ENCODE measurements at regions not wholly inside any gene's neighbourhood (a gene's known extent, or its start where the extent isn't known, plus 50 kb on each side); places are given as distances from the start of the nearest gene placed in this dataset.

DNA sequence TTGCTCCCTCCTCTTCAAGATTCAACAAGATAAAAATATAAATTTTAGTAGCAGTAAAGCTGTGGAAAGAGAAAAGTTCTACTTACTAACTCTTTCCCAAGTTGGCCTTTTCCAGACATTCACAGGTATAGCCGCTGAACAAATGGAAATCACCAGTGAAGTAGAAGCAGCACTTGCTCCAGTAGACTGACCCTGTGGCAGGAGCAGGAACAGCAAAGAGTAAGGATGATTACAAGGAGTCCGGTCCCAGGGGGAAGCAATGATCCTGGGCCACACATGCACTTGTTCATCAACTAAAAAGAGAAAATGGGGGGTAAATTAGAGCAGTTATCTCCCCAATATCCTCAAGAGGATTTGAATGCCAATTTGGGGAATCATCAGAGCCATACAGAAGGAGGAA is 184.9 kb downstream of the NAF1 start:
- TF ChIP-seq SP2 (IDR thresholded peaks at IDR 0.05; ENCODE audit: low read length) = no peak
- no peak for TF ChIP-seq TEAD4 (IDR thresholded peaks at IDR 0.05; ENCODE audit: low read depth, low read length)
- no peak for TF ChIP-seq ZNF274 (IDR thresholded peaks at IDR 0.05; ENCODE audit: borderline replicate concordance, extremely low read depth, low read length)
- no peak for TF ChIP-seq BRCA1 (IDR thresholded peaks at IDR 0.05; ENCODE audit: low read depth, low read length)
- no peak for TF ChIP-seq NRF1 (IDR thresholded peaks at IDR 0.05; ENCODE audit: low read depth, low read length)
- TF ChIP-seq, protein P1, sequence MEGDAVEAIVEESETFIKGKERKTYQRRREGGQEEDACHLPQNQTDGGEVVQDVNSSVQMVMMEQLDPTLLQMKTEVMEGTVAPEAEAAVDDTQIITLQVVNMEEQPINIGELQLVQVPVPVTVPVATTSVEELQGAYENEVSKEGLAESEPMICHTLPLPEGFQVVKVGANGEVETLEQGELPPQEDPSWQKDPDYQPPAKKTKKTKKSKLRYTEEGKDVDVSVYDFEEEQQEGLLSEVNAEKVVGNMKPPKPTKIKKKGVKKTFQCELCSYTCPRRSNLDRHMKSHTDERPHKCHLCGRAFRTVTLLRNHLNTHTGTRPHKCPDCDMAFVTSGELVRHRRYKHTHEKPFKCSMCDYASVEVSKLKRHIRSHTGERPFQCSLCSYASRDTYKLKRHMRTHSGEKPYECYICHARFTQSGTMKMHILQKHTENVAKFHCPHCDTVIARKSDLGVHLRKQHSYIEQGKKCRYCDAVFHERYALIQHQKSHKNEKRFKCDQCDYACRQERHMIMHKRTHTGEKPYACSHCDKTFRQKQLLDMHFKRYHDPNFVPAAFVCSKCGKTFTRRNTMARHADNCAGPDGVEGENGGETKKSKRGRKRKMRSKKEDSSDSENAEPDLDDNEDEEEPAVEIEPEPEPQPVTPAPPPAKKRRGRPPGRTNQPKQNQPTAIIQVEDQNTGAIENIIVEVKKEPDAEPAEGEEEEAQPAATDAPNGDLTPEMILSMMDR (IDR thresholded peaks at IDR 0.05; ENCODE audit: control extremely low read depth in 1 of 3, insufficient read depth in 1 of 3, low read depth in 1 of 3, low read length in 3 of 3) = no peak
- TF ChIP-seq USF2 (IDR thresholded peaks at IDR 0.05; ENCODE audit: low read length) = no peak
- TF ChIP-seq, protein P2, sequence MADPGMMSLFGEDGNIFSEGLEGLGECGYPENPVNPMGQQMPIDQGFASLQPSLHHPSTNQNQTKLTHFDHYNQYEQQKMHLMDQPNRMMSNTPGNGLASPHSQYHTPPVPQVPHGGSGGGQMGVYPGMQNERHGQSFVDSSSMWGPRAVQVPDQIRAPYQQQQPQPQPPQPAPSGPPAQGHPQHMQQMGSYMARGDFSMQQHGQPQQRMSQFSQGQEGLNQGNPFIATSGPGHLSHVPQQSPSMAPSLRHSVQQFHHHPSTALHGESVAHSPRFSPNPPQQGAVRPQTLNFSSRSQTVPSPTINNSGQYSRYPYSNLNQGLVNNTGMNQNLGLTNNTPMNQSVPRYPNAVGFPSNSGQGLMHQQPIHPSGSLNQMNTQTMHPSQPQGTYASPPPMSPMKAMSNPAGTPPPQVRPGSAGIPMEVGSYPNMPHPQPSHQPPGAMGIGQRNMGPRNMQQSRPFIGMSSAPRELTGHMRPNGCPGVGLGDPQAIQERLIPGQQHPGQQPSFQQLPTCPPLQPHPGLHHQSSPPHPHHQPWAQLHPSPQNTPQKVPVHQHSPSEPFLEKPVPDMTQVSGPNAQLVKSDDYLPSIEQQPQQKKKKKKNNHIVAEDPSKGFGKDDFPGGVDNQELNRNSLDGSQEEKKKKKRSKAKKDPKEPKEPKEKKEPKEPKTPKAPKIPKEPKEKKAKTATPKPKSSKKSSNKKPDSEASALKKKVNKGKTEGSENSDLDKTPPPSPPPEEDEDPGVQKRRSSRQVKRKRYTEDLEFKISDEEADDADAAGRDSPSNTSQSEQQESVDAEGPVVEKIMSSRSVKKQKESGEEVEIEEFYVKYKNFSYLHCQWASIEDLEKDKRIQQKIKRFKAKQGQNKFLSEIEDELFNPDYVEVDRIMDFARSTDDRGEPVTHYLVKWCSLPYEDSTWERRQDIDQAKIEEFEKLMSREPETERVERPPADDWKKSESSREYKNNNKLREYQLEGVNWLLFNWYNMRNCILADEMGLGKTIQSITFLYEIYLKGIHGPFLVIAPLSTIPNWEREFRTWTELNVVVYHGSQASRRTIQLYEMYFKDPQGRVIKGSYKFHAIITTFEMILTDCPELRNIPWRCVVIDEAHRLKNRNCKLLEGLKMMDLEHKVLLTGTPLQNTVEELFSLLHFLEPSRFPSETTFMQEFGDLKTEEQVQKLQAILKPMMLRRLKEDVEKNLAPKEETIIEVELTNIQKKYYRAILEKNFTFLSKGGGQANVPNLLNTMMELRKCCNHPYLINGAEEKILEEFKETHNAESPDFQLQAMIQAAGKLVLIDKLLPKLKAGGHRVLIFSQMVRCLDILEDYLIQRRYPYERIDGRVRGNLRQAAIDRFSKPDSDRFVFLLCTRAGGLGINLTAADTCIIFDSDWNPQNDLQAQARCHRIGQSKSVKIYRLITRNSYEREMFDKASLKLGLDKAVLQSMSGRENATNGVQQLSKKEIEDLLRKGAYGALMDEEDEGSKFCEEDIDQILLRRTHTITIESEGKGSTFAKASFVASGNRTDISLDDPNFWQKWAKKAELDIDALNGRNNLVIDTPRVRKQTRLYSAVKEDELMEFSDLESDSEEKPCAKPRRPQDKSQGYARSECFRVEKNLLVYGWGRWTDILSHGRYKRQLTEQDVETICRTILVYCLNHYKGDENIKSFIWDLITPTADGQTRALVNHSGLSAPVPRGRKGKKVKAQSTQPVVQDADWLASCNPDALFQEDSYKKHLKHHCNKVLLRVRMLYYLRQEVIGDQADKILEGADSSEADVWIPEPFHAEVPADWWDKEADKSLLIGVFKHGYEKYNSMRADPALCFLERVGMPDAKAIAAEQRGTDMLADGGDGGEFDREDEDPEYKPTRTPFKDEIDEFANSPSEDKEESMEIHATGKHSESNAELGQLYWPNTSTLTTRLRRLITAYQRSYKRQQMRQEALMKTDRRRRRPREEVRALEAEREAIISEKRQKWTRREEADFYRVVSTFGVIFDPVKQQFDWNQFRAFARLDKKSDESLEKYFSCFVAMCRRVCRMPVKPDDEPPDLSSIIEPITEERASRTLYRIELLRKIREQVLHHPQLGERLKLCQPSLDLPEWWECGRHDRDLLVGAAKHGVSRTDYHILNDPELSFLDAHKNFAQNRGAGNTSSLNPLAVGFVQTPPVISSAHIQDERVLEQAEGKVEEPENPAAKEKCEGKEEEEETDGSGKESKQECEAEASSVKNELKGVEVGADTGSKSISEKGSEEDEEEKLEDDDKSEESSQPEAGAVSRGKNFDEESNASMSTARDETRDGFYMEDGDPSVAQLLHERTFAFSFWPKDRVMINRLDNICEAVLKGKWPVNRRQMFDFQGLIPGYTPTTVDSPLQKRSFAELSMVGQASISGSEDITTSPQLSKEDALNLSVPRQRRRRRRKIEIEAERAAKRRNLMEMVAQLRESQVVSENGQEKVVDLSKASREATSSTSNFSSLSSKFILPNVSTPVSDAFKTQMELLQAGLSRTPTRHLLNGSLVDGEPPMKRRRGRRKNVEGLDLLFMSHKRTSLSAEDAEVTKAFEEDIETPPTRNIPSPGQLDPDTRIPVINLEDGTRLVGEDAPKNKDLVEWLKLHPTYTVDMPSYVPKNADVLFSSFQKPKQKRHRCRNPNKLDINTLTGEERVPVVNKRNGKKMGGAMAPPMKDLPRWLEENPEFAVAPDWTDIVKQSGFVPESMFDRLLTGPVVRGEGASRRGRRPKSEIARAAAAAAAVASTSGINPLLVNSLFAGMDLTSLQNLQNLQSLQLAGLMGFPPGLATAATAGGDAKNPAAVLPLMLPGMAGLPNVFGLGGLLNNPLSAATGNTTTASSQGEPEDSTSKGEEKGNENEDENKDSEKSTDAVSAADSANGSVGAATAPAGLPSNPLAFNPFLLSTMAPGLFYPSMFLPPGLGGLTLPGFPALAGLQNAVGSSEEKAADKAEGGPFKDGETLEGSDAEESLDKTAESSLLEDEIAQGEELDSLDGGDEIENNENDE (IDR thresholded peaks at IDR 0.05; ENCODE audit: insufficient replicate concordance, low read length) = no peak
- no peak for TF ChIP-seq TAF1 (IDR thresholded peaks at IDR 0.05; ENCODE audit: low read depth, low read length)
- TF ChIP-seq POLR2A (IDR thresholded peaks at IDR 0.05; ENCODE audit: control extremely low read depth in 1 of 2, low read depth in 2 of 2, low read length in 2 of 2) = no peak
- TF ChIP-seq EZH2 (IDR thresholded peaks at IDR 0.05; ENCODE audit: low read depth, low read length, severe bottlenecking) = no peak
- TF ChIP-seq RFX5 (IDR thresholded peaks at IDR 0.05; ENCODE audit: borderline replicate concordance, low read depth, low read length) = no peak
- no peak for TF ChIP-seq MAX (IDR thresholded peaks at IDR 0.05)

All from H1 (cell line).